GM12873 (cell line): ENCODE measurements at regions not wholly inside any gene's neighbourhood (a gene's known extent, or its start where the extent isn't known, plus 50 kb on each side); places are given as distances from the start of the nearest gene placed in this dataset.

Experiments
- TF ChIP-seq, protein P1 (sequence below): IDR thresholded peaks from 2 replicates; pipeline ENCODE4 v1.5.1; 2012; ENCODE audit warnings: low read depth, mild to moderate bottlenecking, moderate library complexity, low read length, control low read depth; ENCODE audit not compliant: insufficient read depth; ENCODE audit errors: missing control alignments

DNA sequence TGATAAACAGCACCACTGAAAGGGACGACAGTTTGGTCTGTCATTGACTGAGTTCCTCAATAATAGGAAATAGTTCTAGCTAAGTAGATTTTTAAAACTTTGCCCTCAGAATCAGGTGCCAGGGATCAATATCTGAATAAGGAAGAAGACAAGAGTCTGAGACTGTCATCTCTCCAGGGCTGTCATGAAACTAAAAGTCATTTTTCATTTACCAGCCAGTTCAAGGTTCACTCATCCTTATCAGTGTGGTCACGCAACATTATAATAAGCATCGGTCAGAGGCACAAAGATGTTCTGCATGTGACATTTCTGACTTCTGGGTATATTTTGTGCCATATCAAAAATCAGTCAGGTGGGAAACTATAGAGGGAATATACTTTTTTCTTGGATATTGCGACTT, 52.5 kb upstream of the E2F3 start:
- TF ChIP-seq, protein P1, sequence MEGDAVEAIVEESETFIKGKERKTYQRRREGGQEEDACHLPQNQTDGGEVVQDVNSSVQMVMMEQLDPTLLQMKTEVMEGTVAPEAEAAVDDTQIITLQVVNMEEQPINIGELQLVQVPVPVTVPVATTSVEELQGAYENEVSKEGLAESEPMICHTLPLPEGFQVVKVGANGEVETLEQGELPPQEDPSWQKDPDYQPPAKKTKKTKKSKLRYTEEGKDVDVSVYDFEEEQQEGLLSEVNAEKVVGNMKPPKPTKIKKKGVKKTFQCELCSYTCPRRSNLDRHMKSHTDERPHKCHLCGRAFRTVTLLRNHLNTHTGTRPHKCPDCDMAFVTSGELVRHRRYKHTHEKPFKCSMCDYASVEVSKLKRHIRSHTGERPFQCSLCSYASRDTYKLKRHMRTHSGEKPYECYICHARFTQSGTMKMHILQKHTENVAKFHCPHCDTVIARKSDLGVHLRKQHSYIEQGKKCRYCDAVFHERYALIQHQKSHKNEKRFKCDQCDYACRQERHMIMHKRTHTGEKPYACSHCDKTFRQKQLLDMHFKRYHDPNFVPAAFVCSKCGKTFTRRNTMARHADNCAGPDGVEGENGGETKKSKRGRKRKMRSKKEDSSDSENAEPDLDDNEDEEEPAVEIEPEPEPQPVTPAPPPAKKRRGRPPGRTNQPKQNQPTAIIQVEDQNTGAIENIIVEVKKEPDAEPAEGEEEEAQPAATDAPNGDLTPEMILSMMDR = no peak

DNA sequence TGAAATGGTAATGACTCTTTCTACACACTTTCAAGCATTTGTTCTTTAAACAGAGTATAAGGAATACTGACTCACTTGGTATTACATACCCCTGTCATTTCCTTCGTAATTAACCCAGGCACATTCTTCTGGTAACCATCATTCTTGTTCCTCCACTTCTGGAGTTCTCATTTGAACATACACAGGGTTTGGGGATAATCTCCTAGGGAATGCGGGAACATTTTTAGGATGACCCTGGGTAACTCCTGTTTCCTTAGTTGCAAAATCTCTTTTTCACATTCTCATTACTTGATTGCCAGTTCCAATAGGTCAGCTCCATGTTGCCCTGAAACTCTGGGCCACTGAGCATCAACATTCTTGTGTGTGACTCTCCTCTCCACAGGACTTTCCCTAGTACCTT, 51.5 kb upstream of the E2F3 start:
- TF ChIP-seq, protein P1 = no peak

DNA sequence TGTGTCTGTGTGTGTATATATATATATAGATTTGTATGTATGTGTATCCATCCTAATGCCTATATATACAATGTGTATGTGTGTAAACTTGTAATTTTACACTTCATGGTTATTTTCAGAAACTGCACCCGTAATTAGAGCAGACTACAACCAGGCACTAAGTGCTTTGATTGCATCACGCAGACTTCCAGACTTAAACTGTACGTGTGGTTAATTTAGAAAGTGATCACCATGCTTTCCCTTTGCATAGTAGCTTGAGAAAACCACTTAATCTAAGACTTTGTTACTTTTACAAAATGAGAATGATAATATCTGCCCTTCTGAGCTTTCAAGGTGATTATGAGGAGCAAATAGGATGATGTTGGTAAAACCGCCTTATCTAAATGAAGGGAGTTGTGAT, 50.1 kb upstream of the E2F3 start:
- TF ChIP-seq, protein P1 = no peak
